ENCODE measurements at regions not wholly inside any gene's neighbourhood (a gene's known extent, or its start where the extent isn't known, plus 50 kb on each side); places are given as distances from the start of the nearest gene placed in this dataset.

DNA sequence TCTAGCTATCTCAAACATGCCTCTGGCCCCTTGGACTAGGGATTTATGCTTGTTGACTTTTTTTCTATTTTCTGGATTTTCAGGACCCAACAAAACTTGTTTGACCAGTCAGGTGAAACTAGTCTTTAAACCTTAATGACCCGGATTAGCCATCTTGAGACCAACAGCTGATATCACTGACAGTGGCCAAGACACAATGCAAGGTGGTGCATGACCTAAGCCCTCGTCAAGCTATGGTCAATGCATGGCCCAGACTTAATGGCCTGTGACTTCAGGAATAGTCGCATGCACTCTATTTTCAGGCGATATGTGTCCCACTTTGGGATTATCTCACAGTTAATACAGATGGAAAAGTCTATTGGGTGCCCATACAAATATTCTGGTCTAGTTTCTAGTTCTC is 190.4 kb downstream of the ZBTB18 start:
- TF ChIP-seq, protein P1, sequence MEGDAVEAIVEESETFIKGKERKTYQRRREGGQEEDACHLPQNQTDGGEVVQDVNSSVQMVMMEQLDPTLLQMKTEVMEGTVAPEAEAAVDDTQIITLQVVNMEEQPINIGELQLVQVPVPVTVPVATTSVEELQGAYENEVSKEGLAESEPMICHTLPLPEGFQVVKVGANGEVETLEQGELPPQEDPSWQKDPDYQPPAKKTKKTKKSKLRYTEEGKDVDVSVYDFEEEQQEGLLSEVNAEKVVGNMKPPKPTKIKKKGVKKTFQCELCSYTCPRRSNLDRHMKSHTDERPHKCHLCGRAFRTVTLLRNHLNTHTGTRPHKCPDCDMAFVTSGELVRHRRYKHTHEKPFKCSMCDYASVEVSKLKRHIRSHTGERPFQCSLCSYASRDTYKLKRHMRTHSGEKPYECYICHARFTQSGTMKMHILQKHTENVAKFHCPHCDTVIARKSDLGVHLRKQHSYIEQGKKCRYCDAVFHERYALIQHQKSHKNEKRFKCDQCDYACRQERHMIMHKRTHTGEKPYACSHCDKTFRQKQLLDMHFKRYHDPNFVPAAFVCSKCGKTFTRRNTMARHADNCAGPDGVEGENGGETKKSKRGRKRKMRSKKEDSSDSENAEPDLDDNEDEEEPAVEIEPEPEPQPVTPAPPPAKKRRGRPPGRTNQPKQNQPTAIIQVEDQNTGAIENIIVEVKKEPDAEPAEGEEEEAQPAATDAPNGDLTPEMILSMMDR (IDR thresholded peaks at IDR 0.05), result no peak
- TF ChIP-seq POLR2A (IDR thresholded peaks at IDR 0.05), result no peak

All from lower leg skin (tissue), 3 donors.